ENCODE measurements at regions not wholly inside any gene's neighbourhood (a gene's known extent, or its start where the extent isn't known, plus 50 kb on each side); places are given as distances from the start of the nearest gene placed in this dataset.

DNA sequence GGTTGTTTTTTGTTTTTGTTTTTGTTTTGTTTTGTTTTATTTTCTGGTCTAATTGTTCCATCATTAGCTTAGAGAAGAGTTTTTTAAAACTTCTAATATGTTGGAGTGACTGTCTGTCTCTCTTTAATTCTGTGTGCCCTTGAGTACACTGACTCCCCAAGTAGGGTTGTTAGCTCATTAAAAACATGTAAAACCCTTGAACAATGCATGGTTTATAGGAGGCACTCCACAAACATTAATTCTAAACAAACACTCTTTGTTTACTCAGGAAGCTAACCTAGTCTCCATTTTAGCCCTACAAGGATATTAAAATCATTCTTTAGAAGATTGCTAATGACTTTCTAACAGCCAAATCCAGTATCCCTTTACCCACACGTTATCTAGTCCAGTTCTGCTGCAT is 100.5 kb downstream of the CGGBP1 start:
- H3K4me1 Mint-ChIP-seq, result no peaks in the 10 kb centered on the region
- H3K14ac ChIP-seq (ENCODE audit: insufficient read depth, low read length), result no peak overlapping the region
- H2BK5ac ChIP-seq (ENCODE audit: insufficient read length, low read length), result no peak overlapping the region
- H4K91ac ChIP-seq (ENCODE audit: insufficient read length, low read depth, low read length), result no peak overlapping the region
- H4K20me1 ChIP-seq (ENCODE audit: control insufficient read depth, insufficient read depth, insufficient read length), result no peaks in the 10 kb centered on the region
- no peaks in the 10 kb centered on the region for H3K36me3 Mint-ChIP-seq (ENCODE audit: insufficient read depth in 1 of 3, low read depth in 3 of 3)
- no peak overlapping the region for H3T11ph ChIP-seq (ENCODE audit: low read length)
- no peak for TF ChIP-seq CTCF (conservative IDR thresholded peaks at IDR 0.05)
- no peaks in the 10 kb centered on the region for H3K9me3 Mint-ChIP-seq
- no peak overlapping the region for H2BK120ac ChIP-seq (ENCODE audit: low read depth, low read length, poor library complexity, severe bottlenecking)
- no peaks in the 10 kb centered on the region for H3K79me2 ChIP-seq (ENCODE audit: insufficient read depth, low read length)
- no peak overlapping the region for H2BK15ac ChIP-seq (ENCODE audit: low read depth, low read length)
- H3K27ac ChIP-seq (ENCODE audit: insufficient read length, low read depth, low read length), result no peak overlapping the region
- no peak overlapping the region for H2BK12ac ChIP-seq (ENCODE audit: insufficient read length, low read depth, low read length)
- DNase-seq, result no peak
- H3K9me3 ChIP-seq (ENCODE audit: control insufficient read depth, low read depth, low read length), result no peaks in the 10 kb centered on the region
- WGBS (ENCODE audit: extremely low coverage, insufficient read length, low lambda C conversion rate), result no CpG with 5 or more reads among the region's 1 CpG
- no peak overlapping the region for H3K56ac ChIP-seq (ENCODE audit: insufficient read length, low read depth, low read length)
- H3K18ac ChIP-seq (ENCODE audit: insufficient read length, low read depth, low read length), result no peak overlapping the region
- H4K5ac ChIP-seq (ENCODE audit: insufficient read length, low read depth, low read length), result no peak overlapping the region
- H3K4me1 ChIP-seq (ENCODE audit: insufficient read depth, low read length), result no peaks in the 10 kb centered on the region
- no peak overlapping the region for H3K27ac Mint-ChIP-seq
- no peak overlapping the region for H3K4me3 Mint-ChIP-seq
- no peak overlapping the region for H3K9ac ChIP-seq (ENCODE audit: extremely low read depth, insufficient read length, low read length)
- H3K23ac ChIP-seq (ENCODE audit: insufficient read length, low read depth, low read length), result no peak overlapping the region
- H4K8ac ChIP-seq (replicated peaks; ENCODE audit: insufficient read length, low read depth, low read length), result no peak overlapping the region
- H3K27me3 Mint-ChIP-seq (ENCODE audit: low read depth), result no peaks in the 10 kb centered on the region
- H2BK20ac ChIP-seq (ENCODE audit: low read depth, low read length, poor library complexity, severe bottlenecking), result no peak overlapping the region
- H3K23me2 ChIP-seq (ENCODE audit: insufficient read length, low read depth, low read length, poor library complexity, severe bottlenecking), result no peaks in the 10 kb centered on the region
- H2AK5ac ChIP-seq (ENCODE audit: insufficient read length, low read length), result no peak overlapping the region
- no peak overlapping the region for H3K4me2 ChIP-seq (ENCODE audit: insufficient read depth, insufficient read length, low read length)
- no peak overlapping the region for H2AFZ ChIP-seq (ENCODE audit: low read length)
- H3K4ac ChIP-seq (ENCODE audit: low read depth, low read length), result no peak overlapping the region
- no peaks in the 10 kb centered on the region for H3K79me1 ChIP-seq (ENCODE audit: insufficient read depth, low read depth, low read length, poor library complexity, severe bottlenecking)
- H3K27me3 ChIP-seq (ENCODE audit: insufficient read depth, low read length), result no peaks in the 10 kb centered on the region

Data from H9 (cell line).